ENCODE measurements at regions not wholly inside any gene's neighbourhood (a gene's known extent, or its start where the extent isn't known, plus 50 kb on each side); places are given as distances from the start of the nearest gene placed in this dataset.
"Not testable (repeated sequence)": the region's sequence is repeated elsewhere in the genome, so short reads cannot be mapped to it uniquely, and the experiment has no call there.

- DNase-seq: no peak
Observed at GRCh38 chr2:39487398-39488250, 50.5 kb upstream of the MAP4K3 start.

GRCh38 chr2:39488450-39488849, 51.4 kb upstream of the MAP4K3 start:
- DNase-seq: no peak

GRCh38 chr2:39490586-39490985, 53.5 kb upstream of the MAP4K3 start:
- no peak for DNase-seq

GRCh38 chr2:39491653-39492052, 54.6 kb upstream of the MAP4K3 start:
- no peak for DNase-seq

- no peak for DNase-seq
Observed at GRCh38 chr2:39492095-39492590, 55.1 kb upstream of the MAP4K3 start.

- no peak for DNase-seq
Observed at GRCh38 chr2:39492716-39493115, 55.6 kb upstream of the MAP4K3 start.

GRCh38 chr2:39494784-39495251, 57.7 kb upstream of the MAP4K3 start:
- DNase-seq: no peak

GRCh38 chr2:39497082-39497801, 60.2 kb upstream of the MAP4K3 start:
- DNase-seq: no peak

GRCh38 chr2:39498176-39498575, 61.1 kb upstream of the MAP4K3 start:
- DNase-seq: not testable (repeated sequence)

GRCh38 chr2:39498786-39499185, 61.7 kb upstream of the MAP4K3 start:
- no peak for DNase-seq

GRCh38 chr2:39499336-39499735, 62.3 kb upstream of the MAP4K3 start:
- no peak for DNase-seq

GRCh38 chr2:39501412-39501811, 64.3 kb upstream of the MAP4K3 start:
- no peak for DNase-seq

- no peak for DNase-seq
Observed at GRCh38 chr2:39503277-39503676, 66.2 kb upstream of the MAP4K3 start.

- no peak for DNase-seq
Observed at GRCh38 chr2:39504790-39505335, 67.8 kb upstream of the MAP4K3 start.

- DNase-seq: no peak
Observed at GRCh38 chr2:39506215-39506614, 69.1 kb upstream of the MAP4K3 start.

- DNase-seq: no peak
Observed at GRCh38 chr2:39508198-39508597, 71.1 kb upstream of the MAP4K3 start.

- no peak for DNase-seq
Observed at GRCh38 chr2:39510140-39510539, 73.1 kb upstream of the MAP4K3 start.

- DNase-seq: no peak
Observed at GRCh38 chr2:39511219-39511604, 74.1 kb upstream of the MAP4K3 start.

GRCh38 chr2:39511605-39512433, 74.7 kb upstream of the MAP4K3 start:
- DNase-seq: no peak

GRCh38 chr2:39512434-39512935, 75.4 kb upstream of the MAP4K3 start:
- no peak for DNase-seq

- DNase-seq: no peak
Observed at GRCh38 chr2:39512941-39513340, 75.9 kb upstream of the MAP4K3 start.

- no peak for DNase-seq
Observed at GRCh38 chr2:39513641-39514094, 76.6 kb upstream of the MAP4K3 start.
